ENCODE measurements at regions not wholly inside any gene's neighbourhood (a gene's known extent, or its start where the extent isn't known, plus 50 kb on each side); places are given as distances from the start of the nearest gene placed in this dataset.

DNA sequence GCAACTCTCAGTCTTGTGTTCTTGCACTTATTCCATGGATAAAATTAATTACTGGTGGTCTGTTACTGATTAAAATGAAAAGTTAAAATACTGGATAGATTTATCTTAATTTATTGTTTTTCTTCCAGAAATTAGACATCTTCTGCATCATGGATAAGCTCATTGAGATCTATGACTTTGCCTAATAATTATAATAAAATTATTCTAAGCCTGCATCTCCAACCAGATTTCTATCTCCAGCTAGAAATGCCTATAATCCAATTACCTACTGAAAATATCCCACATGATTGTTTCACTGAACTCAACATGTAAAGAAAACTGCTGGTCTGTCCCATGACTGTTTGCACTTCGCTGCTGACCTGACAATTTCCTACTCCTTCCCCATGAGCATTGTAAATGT lies 88.3 kb upstream of the ACBD5 start:
- TF ChIP-seq ZNF133 (tag by site-specific recombination; IDR thresholded peaks at IDR 0.05) (no peak), ZNF112 (tag by site-specific recombination; IDR thresholded peaks at IDR 0.05) (no peak), ZNF311 (tag by site-specific recombination; IDR thresholded peaks at IDR 0.05; ENCODE audit: borderline replicate concordance) (no peak), OVOL3 (tag by site-specific recombination; IDR thresholded peaks at IDR 0.05) (no peak), ZNF157 (tag by site-specific recombination; IDR thresholded peaks at IDR 0.05) (no peak), ZNF169 (tag by site-specific recombination; IDR thresholded peaks at IDR 0.05) (no peak), YY2 (tag by site-specific recombination; IDR thresholded peaks at IDR 0.05) (no peak), ZNF274 (IDR thresholded peaks at IDR 0.05; ENCODE audit: low read length) (no peak), ZNF274 (tag by site-specific recombination; IDR thresholded peaks at IDR 0.05; ENCODE audit: borderline replicate concordance) (no peak)
- TF ChIP-seq, protein P1, sequence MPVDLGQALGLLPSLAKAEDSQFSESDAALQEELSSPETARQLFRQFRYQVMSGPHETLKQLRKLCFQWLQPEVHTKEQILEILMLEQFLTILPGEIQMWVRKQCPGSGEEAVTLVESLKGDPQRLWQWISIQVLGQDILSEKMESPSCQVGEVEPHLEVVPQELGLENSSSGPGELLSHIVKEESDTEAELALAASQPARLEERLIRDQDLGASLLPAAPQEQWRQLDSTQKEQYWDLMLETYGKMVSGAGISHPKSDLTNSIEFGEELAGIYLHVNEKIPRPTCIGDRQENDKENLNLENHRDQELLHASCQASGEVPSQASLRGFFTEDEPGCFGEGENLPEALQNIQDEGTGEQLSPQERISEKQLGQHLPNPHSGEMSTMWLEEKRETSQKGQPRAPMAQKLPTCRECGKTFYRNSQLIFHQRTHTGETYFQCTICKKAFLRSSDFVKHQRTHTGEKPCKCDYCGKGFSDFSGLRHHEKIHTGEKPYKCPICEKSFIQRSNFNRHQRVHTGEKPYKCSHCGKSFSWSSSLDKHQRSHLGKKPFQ (tag by site-specific recombination; IDR thresholded peaks at IDR 0.05), result no peak
- TF ChIP-seq, protein P2, sequence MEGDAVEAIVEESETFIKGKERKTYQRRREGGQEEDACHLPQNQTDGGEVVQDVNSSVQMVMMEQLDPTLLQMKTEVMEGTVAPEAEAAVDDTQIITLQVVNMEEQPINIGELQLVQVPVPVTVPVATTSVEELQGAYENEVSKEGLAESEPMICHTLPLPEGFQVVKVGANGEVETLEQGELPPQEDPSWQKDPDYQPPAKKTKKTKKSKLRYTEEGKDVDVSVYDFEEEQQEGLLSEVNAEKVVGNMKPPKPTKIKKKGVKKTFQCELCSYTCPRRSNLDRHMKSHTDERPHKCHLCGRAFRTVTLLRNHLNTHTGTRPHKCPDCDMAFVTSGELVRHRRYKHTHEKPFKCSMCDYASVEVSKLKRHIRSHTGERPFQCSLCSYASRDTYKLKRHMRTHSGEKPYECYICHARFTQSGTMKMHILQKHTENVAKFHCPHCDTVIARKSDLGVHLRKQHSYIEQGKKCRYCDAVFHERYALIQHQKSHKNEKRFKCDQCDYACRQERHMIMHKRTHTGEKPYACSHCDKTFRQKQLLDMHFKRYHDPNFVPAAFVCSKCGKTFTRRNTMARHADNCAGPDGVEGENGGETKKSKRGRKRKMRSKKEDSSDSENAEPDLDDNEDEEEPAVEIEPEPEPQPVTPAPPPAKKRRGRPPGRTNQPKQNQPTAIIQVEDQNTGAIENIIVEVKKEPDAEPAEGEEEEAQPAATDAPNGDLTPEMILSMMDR (tag by site-specific recombination; IDR thresholded peaks at IDR 0.05), result no peak

Data from HEK293 (cell line).